Stimulated activated CD8-positive, alpha-beta memory T cell treated with anti-CD3 and anti-CD28 coated beads, Interleukin-4, amount 100 ng/mL, for 48 hours (primary cell): ENCODE measurements at regions not wholly inside any gene's neighbourhood (a gene's known extent, or its start where the extent isn't known, plus 50 kb on each side); places are given as distances from the start of the nearest gene placed in this dataset.
"Not testable (repeated sequence)": the region's sequence is repeated elsewhere in the genome, so short reads cannot be mapped to it uniquely, and the experiment has no call there.

ENCODE experiments used
- DNase-seq: peaks from one replicate; pipeline ENCODE4 v3.0.0-alpha.2; 2020

GRCh38 chr2:19198381-19198780 lies 160.0 kb downstream of the OSR1 start:
- no peak for DNase-seq

- DNase-seq = no peak
These were observed 162.8 kb downstream of the OSR1 start for GRCh38 chr2:19195661-19196060.

- DNase-seq = no peak
These were observed 169.0 kb downstream of the OSR1 start for GRCh38 chr2:19189391-19189790.

DNA sequence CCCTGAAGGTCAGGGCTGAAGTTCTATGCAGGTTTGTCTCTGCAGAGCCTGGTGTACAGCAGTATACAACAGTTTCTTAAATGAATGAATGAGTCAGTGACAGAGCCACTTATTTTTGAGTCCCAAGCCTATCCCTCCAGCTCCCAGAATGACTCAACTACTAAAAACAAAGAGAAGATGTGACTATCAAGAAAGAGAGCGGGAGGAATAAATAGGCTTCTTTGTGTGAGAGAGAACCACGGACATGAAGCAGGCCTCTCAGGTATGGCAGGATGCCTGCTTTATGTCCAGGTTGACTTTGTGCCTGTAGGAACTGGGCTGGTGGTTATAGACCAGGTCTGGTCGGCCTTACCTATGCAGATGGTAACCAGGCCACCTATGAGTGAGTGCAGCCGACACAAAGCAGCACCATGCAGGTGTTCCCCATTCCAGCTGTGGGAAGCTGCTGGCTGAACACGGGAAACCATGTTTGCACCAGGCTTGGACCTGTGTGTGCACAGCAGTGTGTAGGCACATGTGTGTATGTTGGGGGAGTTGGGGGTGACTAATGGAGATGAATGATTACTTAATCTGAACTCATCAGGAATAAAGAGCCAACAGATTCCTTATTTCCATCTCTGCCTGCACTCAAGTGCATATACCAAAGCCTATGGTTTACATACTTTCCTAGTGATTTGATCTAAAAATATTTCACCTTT lies 171.0 kb downstream of the OSR1 start:
- no peak for DNase-seq

DNA sequence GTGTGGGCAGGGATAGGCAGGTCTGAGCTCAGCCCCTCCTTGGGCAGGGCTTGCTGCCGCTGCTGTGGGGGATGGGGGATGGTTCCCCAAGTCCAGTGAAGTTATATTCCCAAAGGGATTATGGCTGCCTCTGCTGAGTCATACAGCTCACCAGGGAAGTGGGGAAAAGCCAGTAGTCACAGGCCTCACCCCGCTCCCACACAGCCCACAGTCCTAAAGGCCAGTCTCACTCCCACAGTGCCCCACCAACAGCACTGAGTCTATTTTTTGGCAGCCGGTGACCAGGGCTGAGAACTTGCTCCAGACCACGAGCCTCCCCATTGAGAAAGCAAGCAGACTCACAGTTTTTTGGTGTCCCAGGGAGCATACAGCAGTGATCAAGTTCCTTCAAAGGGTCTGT lies 173.3 kb downstream of the OSR1 start:
- no peak for DNase-seq

GRCh38 chr2:19178175-19178574 lies 180.2 kb downstream of the OSR1 start:
- DNase-seq = no peak

- DNase-seq = no peak
These were observed 181.4 kb downstream of the OSR1 start for GRCh38 chr2:19176977-19177376.

GRCh38 chr2:19176172-19176852 lies 182.1 kb downstream of the OSR1 start:
- DNase-seq = no peak

GRCh38 chr2:19174176-19174575 lies 184.2 kb downstream of the OSR1 start:
- no peak for DNase-seq

DNA sequence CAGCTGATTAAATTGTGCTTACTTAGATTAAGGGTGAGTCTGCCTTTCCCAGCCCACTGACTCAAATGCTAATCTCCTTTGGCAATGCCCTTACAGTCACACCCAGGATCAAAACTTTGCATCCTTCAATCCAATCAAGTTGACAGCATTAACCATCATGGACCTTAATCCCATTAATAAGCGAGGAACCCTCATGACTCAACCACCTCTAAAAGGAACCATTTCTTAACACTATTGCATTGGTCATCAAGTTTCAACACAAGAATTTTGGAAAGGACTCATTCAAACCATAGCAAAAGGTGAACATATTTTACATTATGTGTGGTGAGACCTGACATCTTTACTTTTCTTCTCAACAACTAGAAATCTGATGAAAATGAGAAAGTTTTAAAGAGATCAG lies 187.0 kb downstream of the OSR1 start:
- DNase-seq = no peak

DNA sequence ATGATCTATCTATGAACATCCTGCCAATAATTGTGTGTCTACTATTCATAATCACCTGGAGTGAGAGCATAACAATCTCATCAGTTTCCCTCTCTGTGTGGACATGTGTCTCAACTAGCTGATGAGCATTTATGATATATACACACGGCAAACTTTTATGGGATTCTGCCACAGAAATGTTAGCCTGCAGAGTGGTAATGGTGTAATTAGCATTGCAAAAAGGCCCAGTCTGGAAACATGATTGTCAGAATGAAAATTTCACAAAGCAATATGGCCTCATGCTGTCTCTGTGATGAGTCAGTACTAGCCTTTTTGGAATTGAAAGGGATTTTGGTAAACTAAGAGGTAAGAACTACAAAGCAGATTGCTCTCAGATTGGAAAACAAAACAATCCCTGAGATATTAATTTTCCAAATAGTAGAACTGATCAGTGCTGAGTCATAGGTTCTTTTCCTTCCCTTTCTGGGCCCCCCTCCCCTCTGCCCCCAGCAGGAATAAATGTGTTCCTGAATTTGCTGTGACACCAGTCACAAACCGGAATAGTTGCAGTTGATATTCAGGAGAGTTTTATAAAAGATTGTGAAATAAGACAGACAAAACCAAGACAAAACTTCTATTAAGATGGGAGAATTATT lies 189.2 kb downstream of the OSR1 start:
- DNase-seq = no peak

- DNase-seq = not testable (repeated sequence)
These were observed 194.3 kb downstream of the OSR1 start for GRCh38 chr2:19164099-19164498.

DNA sequence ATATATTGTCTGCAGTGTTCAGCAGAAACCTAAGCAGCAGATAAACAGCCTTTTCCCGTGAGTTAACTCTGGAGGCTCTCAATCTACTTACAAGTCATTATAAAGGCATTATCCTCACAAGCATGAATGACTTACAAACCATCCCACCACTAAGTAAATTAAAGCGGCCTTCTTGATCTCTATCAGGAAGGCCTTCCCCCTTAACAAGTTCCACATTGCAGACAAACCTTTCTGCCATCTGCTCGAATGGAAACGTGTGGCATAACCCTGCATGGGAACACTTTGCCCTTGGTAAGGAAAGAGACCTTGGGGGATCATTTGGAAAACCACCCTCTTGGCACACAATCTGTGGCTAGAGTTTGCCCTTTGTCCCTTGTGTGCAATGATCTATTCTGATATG lies 199.5 kb downstream of the OSR1 start:
- no peak for DNase-seq

DNA sequence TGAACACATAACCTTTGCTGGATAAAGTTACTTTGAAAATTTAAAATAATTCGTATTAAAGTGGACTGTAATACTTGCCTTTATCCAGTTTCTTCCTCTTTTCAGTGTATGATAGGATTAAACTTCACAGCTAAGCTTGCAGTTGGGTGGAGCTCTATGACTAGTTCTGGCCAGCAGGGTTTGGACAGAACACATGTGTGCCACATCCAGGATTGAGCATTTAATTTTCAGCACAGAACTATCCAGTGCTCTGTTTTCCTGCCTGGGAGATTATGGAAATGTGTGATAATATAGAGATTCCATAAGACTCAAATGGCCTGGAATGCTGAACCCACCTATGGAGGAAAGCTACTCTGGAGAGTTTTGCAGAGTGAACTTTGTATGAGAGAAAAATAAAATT lies 200.2 kb downstream of the OSR1 start:
- no peak for DNase-seq

DNA sequence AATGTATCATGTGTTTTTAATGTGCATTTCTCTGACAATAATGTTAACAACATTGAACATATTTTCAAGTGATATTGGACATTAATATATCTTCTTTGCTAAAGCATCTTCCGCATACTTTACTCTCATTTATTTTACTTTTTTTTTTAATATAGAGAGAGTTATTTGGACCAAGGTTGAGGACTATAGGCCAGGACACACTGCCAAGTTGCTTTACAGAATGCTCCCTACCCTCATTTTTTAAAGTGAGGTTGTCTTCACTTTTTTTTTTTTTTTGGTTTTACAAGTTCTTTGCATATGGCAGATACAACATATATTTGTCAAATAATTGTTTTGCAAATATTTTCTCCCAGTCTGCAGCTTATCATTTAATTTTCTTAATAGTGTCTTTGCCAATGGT lies 201.8 kb downstream of the OSR1 start:
- no peak for DNase-seq

GRCh38 chr2:19150726-19151125 lies 207.7 kb downstream of the OSR1 start:
- DNase-seq = no peak

- DNase-seq = no peak
These were observed 211.6 kb downstream of the OSR1 start for GRCh38 chr2:19146867-19147266.

DNA sequence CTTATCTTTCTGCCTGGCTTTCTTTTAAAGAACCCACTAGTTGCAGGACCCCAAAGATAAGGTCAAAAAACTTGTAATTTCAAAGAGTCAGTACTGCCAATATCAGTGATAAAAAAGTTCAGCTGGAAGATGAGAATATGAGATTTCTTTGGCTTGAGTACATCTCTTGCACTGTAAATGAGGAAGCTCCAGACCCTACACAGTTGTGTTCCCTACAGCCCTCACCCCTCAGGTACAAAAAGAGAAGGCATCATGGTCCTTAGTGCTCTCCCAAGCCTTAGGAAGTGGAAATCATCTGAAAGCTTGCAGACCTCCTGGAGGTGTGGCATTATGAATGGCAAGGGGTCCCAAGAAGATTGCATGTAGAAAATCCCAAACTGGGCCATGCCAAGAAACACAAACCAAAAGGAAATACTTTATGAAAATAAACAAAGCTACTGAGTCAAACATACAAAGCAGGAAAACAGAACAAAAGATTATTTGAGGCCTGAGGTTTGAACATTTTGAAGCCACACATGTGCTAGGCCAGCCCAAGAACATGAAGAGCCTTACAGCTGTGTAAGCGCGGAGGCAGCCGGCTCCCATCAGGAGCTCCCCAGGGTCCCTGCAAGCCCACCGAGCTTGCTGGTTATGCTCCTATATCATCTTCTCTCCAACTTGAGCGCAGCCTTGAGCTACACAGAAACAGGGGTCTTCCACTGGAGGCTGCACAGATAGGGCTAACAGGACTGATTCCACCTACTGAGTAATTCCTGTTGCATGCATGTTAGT lies 217.0 kb downstream of the OSR1 start:
- DNase-seq = no peak

GRCh38 chr2:19140463-19141208 lies 217.8 kb downstream of the OSR1 start:
- no peak for DNase-seq

DNA sequence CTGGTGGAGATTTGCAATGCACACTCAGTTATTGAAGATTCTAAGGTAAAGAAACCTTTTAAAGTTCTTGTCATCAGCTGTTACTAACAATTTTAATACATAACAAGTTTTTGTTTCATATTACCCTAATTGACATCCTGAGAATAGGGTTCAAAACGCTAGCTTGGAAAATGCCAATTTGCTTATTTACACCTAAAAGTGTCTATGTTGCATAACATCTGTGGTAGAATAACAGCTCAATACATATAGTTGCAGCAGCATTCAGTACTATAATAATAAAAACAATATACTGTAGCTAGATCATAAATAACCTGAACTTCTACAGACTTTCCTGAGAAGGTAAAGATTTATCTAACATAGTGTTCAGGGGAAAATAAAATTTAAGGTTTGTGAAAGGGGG lies 219.0 kb downstream of the OSR1 start:
- no peak for DNase-seq

GRCh38 chr2:19138264-19138825 lies 220.1 kb downstream of the OSR1 start:
- no peak for DNase-seq

DNA sequence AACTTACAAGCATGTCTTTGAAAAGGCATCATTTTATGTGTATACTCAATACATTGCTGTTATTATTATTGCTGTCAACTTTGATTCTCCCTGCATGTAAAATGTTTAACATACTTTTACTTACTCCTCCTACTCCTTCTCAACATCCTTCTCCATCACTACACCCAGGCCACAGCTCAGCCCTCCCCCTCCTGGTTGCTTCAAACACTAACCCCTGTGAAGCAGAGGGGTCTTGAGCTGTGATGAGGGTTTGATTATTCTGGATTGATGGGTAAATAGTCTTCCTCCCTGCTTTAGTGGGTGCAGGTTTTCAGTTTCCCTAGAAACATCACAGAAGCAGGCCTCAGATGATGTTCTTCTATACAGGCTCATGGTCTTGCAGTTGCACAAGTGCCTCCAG lies 221.0 kb downstream of the OSR1 start:
- no peak for DNase-seq

DNA sequence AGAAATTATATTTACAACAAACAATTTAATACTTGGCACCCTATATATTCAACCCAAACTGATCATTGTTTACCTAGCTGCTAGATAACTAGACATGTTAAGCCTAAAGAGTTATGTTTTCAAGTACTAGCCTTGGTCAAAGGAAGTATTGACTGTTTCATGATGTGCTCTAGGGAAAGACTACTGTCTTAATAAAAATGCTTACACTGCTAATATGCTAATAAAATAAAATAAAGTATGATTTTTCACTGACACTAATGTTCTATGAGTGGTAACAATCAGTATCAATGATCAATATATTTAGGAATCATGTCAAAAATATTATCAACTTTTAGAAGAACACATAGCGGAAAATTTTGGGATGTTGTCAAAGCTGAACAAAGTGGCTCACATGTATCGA lies 225.5 kb downstream of the OSR1 start:
- no peak for DNase-seq
